ENCODE measurements at regions not wholly inside any gene's neighbourhood (a gene's known extent, or its start where the extent isn't known, plus 50 kb on each side); places are given as distances from the start of the nearest gene placed in this dataset.

GRCh38 chr21:35195232-35195631 is 146.1 kb upstream of the RUNX1 start:
- intact Hi-C loops (cut with micrococcal nuclease; ENCODE audit: unreplicated experiment), result no loop called here
- WGBS (ENCODE audit: low lambda C conversion rate), result 62% methylated on average over 1 of the region's 1 CpG

More at GRCh38 chr21:35195232-35195631, 146.1 kb upstream of the RUNX1 start:
- TF ChIP-seq YY1 (IDR thresholded peaks at IDR 0.05; ENCODE audit: insufficient read depth, insufficient replicate concordance, low read depth, low read length), result no peak
- TF ChIP-seq ZNF577 (CRISPR knock-in tag; IDR thresholded peaks at IDR 0.05; ENCODE audit: borderline replicate concordance, low read depth), result no peak
- TF ChIP-seq ATF3 (CRISPR knock-in tag; IDR thresholded peaks at IDR 0.05), result no peak
- TF ChIP-seq TIGD3 (CRISPR knock-in tag; IDR thresholded peaks at IDR 0.05; ENCODE audit: borderline replicate concordance), result no peak
- no peak for TF ChIP-seq HNF1B (CRISPR knock-in tag; IDR thresholded peaks at IDR 0.05)
- no peak for TF ChIP-seq SSRP1 (CRISPR knock-in tag; IDR thresholded peaks at IDR 0.05)
- no peak for TF ChIP-seq EHMT2 (IDR thresholded peaks at IDR 0.05; ENCODE audit: borderline replicate concordance, low read depth, low read length)
- TF ChIP-seq MBNL3 (CRISPR knock-in tag; conservative IDR thresholded peaks at IDR 0.05), result no peak
- no peak for TF ChIP-seq NFE2L1 (CRISPR knock-in tag; IDR thresholded peaks at IDR 0.05; ENCODE audit: borderline replicate concordance)
- TF ChIP-seq FOXP4 (CRISPR knock-in tag; IDR thresholded peaks at IDR 0.05), result no peak
- TF ChIP-seq ZNF180 (CRISPR knock-in tag; IDR thresholded peaks at IDR 0.05; ENCODE audit: borderline replicate concordance, low read depth), result no peak
- TF ChIP-seq ZNF136 (CRISPR knock-in tag; IDR thresholded peaks at IDR 0.05; ENCODE audit: low read depth), result no peak
- no peak for TF ChIP-seq ZC3H4 (CRISPR knock-in tag; IDR thresholded peaks at IDR 0.05; ENCODE audit: borderline replicate concordance)
- no peak for TF ChIP-seq SALL1 (CRISPR knock-in tag; IDR thresholded peaks at IDR 0.05)
- no peak for TF ChIP-seq ATF7 (IDR thresholded peaks at IDR 0.05)
- TF ChIP-seq ATF7 (CRISPR knock-in tag; IDR thresholded peaks at IDR 0.05), result no peak
- TF ChIP-seq TBL1XR1 (IDR thresholded peaks at IDR 0.05; ENCODE audit: borderline replicate concordance, low read length, partially characterized antibody), result no peak
- TF ChIP-seq ZSCAN29 (CRISPR knock-in tag; conservative IDR thresholded peaks at IDR 0.05), result no peak
- no peak for FAIRE-seq
- BruUV-seq (replicated peaks), result no TSS peak
- H3K79me2 ChIP-seq (ENCODE audit: insufficient read depth, low read length), result no peaks in the 10 kb centered on the region
- H3K27ac ChIP-seq (ENCODE audit: extremely low read length, insufficient read depth, low read length), result no peak overlapping the region
- in situ Hi-C loops (cut with HindIII; ENCODE audit: extremely low pct_ligation_motif_present, low pct_unique_long_range_greater_than_20kb), result no loop called here
- no peak overlapping the region for H3K9ac ChIP-seq (ENCODE audit: insufficient read depth, low read depth, low read length)
- no peak overlapping the region for H2AFZ ChIP-seq (ENCODE audit: low read length)
- no peak for ATAC-seq
- CTCF ChIA-PET (ENCODE audit: low intra/inter-chr PET ratio, low total read pairs), result no interaction called here
- H3K9me3 ChIP-seq (ENCODE audit: low read length), result no peaks in the 10 kb centered on the region
- H3K27me3 ChIP-seq (ENCODE audit: control insufficient read depth in 1 of 2, insufficient read depth in 2 of 2, low read length in 2 of 2), result no peaks in the 10 kb centered on the region
- H3K4me3 ChIP-seq (replicated peaks in 1 of 3; ENCODE audit: insufficient read depth in 1 of 3, low read depth in 2 of 3, low read length in 3 of 3), result no peak overlapping the region
- no peaks in the 10 kb centered on the region for H3K4me1 ChIP-seq (ENCODE audit: insufficient read depth, low read length)
- no peaks in the 10 kb centered on the region for H4K20me1 ChIP-seq (ENCODE audit: insufficient read depth, low read length)
- H3K36me3 ChIP-seq (replicated peaks in 1 of 2; ENCODE audit: control insufficient read depth in 1 of 2, insufficient read depth in 2 of 2, low read length in 2 of 2), result no peaks in the 10 kb centered on the region
- no peak overlapping the region for H3K4me2 ChIP-seq (ENCODE audit: low read depth, low read length)
- no peak for DNase-seq (ENCODE audit: low spot score)
- POLR2A ChIA-PET, result no interaction called here

Data from HepG2 (cell line).